Fibroblast of lung (primary cell): ENCODE measurements at regions not wholly inside any gene's neighbourhood (a gene's known extent, or its start where the extent isn't known, plus 50 kb on each side); places are given as distances from the start of the nearest gene placed in this dataset.

Experiments used
- EZH2 ChIP-seq: IDR thresholded peaks from 2 replicates; pipeline ENCODE4 v1.5.1; 2012; ENCODE audit warnings: low read length, control low read depth, mild to moderate bottlenecking; ENCODE audit errors: missing control alignments
- TF ChIP-seq, protein P1 (sequence below), 2 donors: IDR thresholded peaks in 1 of 2; conservative IDR thresholded peaks in 1 of 2; 1 replicate in 1 of 2; 2 replicates in 1 of 2; pipeline ENCODE4 v1.5.1; 2011 to 2012; ENCODE audit warnings: low read length in 2 of 2, control low read depth in 1 of 2, inconsistent platforms in 1 of 2, low read depth in 1 of 2, mild to moderate bottlenecking in 1 of 2

DNA sequence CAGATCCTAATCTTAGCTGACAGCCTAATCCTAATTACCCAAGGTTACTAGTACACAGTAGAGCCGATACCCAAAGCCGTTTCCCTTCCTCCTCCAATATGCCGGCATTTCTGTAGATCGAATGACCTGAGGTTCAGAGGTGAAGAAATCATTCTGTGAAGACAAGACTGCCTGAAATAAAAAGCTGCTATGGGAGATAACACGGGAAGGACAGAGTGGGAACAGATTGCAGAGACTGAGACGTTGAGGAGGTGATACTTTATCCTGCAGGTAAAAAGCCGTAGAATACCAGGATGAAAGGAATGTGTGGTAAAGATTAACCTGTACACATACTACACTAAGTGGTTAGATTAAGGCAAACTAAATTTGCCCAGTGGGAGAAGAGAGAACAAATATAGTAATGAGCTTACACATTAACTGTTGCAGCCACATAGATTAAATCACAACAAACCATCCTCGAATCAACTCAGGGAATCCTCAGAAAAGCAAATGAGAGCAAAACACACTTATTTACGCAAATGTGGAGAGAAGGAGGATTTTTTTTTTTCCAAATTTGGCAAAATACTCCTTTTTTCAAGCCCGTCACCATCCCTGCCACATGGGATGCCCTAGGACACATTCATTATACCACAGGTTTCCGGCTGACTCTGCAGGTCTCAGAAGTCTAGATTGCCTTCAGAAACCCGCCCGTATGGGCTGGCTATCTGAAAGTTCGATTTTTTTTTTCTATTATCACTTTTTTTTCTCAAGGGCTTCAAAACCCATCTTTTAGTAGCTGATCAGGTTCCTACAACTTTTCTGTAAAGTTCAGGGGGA lies 188.0 kb downstream of the TTC8 start:
- TF ChIP-seq, protein P1, sequence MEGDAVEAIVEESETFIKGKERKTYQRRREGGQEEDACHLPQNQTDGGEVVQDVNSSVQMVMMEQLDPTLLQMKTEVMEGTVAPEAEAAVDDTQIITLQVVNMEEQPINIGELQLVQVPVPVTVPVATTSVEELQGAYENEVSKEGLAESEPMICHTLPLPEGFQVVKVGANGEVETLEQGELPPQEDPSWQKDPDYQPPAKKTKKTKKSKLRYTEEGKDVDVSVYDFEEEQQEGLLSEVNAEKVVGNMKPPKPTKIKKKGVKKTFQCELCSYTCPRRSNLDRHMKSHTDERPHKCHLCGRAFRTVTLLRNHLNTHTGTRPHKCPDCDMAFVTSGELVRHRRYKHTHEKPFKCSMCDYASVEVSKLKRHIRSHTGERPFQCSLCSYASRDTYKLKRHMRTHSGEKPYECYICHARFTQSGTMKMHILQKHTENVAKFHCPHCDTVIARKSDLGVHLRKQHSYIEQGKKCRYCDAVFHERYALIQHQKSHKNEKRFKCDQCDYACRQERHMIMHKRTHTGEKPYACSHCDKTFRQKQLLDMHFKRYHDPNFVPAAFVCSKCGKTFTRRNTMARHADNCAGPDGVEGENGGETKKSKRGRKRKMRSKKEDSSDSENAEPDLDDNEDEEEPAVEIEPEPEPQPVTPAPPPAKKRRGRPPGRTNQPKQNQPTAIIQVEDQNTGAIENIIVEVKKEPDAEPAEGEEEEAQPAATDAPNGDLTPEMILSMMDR (conservative IDR thresholded peaks at IDR 0.05 in 1 of 2, IDR thresholded peaks at IDR 0.05 in 1 of 2; ENCODE audit: low read depth in 1 of 2, low read length in 2 of 2), result no peak
- no peak for TF ChIP-seq EZH2
